ENCODE measurements at regions not wholly inside any gene's neighbourhood (a gene's known extent, or its start where the extent isn't known, plus 50 kb on each side); places are given as distances from the start of the nearest gene placed in this dataset.

DNA sequence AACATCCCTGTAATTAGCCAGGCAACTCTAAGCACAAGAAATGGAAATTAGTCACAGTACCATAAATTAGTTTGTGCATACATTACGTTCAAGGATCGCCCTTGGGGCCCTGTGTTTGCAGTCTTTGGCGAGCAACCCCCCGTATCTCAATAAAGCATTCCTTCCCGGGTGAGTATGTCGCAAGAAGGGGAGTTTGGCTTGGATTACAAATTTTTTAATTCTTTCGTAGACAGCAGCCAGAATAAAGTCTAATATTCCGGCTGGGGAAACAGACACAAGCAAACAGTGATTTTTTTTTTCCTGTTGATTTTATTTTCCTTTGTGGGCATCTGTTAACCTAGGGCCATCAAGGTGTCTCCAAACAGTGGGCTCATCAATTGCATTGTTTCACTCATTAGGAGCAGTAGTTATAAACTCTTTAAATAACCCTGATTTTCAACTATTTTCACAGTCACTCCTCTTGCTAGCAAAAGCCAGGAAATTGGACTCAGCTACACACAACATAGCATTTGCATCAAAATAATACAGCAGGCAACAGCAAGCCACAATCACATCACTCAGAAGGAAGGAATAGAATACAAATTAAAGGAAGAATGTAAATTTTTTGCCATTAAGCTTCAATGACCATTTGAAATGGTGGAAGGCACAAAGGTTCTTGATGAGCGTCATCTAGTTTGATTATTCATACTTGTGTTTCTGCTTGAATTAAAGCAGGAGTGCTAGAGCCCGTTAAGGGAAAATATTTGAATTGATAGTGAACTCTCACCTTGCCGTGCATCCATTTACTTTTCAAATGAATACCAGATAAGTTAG is 85.3 kb downstream of the LINC00237 start (continued):
- TF ChIP-seq, protein P1, sequence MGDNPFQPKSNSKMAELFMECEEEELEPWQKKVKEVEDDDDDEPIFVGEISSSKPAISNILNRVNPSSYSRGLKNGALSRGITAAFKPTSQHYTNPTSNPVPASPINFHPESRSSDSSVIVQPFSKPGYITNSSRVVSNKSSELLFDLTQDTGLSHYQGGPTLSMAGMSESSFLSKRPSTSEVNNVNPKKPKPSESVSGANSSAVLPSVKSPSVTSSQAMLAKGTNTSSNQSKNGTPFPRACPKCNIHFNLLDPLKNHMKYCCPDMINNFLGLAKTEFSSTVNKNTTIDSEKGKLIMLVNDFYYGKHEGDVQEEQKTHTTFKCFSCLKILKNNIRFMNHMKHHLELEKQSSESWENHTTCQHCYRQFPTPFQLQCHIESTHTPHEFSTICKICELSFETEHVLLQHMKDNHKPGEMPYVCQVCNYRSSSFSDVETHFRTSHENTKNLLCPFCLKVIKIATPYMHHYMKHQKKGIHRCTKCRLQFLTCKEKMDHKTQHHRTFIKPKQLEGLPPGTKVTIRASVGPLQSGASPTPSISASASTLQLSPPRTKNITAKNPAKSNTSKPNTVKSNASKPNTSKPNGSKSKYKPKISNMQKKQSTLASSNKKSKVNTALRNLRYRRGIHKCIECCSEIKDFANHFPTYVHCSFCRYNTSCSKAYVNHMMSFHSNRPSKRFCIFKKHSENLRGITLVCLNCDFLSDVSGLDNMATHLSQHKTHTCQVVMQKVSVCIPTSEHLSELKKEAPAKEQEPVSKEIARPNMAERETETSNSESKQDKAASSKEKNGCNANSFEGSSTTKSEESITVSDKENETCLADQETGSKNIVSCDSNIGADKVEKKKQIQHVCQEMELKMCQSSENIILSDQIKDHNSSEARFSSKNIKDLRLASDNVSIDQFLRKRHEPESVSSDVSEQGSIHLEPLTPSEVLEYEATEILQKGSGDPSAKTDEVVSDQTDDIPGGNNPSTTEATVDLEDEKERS (CRISPR knock-in tag; IDR thresholded peaks at IDR 0.05) = no peak
- no peak for TF ChIP-seq POLR2A (IDR thresholded peaks at IDR 0.05; ENCODE audit: insufficient read depth in 1 of 2, low read depth in 2 of 2, low read length in 2 of 2)
- no peak for TF ChIP-seq CBFB (CRISPR knock-in tag; IDR thresholded peaks at IDR 0.05)
- TF ChIP-seq JUND (CRISPR knock-in tag; IDR thresholded peaks at IDR 0.05) = no peak
- TF ChIP-seq ZNF777 (CRISPR knock-in tag; IDR thresholded peaks at IDR 0.05) = no peak
- TF ChIP-seq, protein P2, sequence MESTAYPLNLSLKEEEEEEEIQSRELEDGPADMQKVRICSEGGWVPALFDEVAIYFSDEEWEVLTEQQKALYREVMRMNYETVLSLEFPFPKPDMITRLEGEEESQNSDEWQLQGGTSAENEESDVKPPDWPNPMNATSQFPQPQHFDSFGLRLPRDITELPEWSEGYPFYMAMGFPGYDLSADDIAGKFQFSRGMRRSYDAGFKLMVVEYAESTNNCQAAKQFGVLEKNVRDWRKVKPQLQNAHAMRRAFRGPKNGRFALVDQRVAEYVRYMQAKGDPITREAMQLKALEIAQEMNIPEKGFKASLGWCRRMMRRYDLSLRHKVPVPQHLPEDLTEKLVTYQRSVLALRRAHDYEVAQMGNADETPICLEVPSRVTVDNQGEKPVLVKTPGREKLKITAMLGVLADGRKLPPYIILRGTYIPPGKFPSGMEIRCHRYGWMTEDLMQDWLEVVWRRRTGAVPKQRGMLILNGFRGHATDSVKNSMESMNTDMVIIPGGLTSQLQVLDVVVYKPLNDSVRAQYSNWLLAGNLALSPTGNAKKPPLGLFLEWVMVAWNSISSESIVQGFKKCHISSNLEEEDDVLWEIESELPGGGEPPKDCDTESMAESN (CRISPR knock-in tag; conservative IDR thresholded peaks at IDR 0.05) = no peak
- TF ChIP-seq GATA4 (IDR thresholded peaks at IDR 0.05; ENCODE audit: borderline replicate concordance, low read depth) = no peak
- TF ChIP-seq EHMT2 (IDR thresholded peaks at IDR 0.05; ENCODE audit: borderline replicate concordance, low read depth, low read length) = no peak
- TF ChIP-seq NR2F1 (CRISPR knock-in tag; IDR thresholded peaks at IDR 0.05) = no peak
- TF ChIP-seq, protein P3, sequence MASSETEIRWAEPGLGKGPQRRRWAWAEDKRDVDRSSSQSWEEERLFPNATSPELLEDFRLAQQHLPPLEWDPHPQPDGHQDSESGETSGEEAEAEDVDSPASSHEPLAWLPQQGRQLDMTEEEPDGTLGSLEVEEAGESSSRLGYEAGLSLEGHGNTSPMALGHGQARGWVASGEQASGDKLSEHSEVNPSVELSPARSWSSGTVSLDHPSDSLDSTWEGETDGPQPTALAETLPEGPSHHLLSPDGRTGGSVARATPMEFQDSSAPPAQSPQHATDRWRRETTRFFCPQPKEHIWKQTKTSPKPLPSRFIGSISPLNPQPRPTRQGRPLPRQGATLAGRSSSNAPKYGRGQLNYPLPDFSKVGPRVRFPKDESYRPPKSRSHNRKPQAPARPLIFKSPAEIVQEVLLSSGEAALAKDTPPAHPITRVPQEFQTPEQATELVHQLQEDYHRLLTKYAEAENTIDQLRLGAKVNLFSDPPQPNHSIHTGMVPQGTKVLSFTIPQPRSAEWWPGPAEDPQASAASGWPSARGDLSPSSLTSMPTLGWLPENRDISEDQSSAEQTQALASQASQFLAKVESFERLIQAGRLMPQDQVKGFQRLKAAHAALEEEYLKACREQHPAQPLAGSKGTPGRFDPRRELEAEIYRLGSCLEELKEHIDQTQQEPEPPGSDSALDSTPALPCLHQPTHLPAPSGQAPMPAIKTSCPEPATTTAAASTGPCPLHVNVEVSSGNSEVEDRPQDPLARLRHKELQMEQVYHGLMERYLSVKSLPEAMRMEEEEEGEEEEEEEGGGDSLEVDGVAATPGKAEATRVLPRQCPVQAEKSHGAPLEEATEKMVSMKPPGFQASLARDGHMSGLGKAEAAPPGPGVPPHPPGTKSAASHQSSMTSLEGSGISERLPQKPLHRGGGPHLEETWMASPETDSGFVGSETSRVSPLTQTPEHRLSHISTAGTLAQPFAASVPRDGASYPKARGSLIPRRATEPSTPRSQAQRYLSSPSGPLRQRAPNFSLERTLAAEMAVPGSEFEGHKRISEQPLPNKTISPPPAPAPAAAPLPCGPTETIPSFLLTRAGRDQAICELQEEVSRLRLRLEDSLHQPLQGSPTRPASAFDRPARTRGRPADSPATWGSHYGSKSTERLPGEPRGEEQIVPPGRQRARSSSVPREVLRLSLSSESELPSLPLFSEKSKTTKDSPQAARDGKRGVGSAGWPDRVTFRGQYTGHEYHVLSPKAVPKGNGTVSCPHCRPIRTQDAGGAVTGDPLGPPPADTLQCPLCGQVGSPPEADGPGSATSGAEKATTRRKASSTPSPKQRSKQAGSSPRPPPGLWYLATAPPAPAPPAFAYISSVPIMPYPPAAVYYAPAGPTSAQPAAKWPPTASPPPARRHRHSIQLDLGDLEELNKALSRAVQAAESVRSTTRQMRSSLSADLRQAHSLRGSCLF (CRISPR knock-in tag; IDR thresholded peaks at IDR 0.05; ENCODE audit: borderline replicate concordance) = no peak
- TF ChIP-seq ZNF382 (CRISPR knock-in tag; IDR thresholded peaks at IDR 0.05; ENCODE audit: borderline replicate concordance) = no peak
- no peak for TF ChIP-seq DR1 (CRISPR knock-in tag; IDR thresholded peaks at IDR 0.05)
- TF ChIP-seq, protein P4, sequence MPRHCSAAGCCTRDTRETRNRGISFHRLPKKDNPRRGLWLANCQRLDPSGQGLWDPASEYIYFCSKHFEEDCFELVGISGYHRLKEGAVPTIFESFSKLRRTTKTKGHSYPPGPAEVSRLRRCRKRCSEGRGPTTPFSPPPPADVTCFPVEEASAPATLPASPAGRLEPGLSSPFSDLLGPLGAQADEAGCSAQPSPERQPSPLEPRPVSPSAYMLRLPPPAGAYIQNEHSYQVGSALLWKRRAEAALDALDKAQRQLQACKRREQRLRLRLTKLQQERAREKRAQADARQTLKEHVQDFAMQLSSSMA (CRISPR knock-in tag; IDR thresholded peaks at IDR 0.05) = no peak
- no peak for TF ChIP-seq SALL2 (CRISPR knock-in tag; IDR thresholded peaks at IDR 0.05)
- TF ChIP-seq, protein P5, sequence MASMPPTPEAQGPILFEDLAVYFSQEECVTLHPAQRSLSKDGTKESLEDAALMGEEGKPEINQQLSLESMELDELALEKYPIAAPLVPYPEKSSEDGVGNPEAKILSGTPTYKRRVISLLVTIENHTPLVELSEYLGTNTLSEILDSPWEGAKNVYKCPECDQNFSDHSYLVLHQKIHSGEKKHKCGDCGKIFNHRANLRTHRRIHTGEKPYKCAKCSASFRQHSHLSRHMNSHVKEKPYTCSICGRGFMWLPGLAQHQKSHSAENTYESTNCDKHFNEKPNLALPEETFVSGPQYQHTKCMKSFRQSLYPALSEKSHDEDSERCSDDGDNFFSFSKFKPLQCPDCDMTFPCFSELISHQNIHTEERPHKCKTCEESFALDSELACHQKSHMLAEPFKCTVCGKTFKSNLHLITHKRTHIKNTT (CRISPR knock-in tag; IDR thresholded peaks at IDR 0.05) = no peak
- no peak for TF ChIP-seq NFE2L2 (IDR thresholded peaks at IDR 0.05; ENCODE audit: low read length)
- TF ChIP-seq TCF12 (IDR thresholded peaks at IDR 0.05) = no peak
- no peak for TF ChIP-seq TCF12 (CRISPR knock-in tag; IDR thresholded peaks at IDR 0.05)
